Psoas muscle (tissue), 7 donors: ENCODE measurements at regions not wholly inside any gene's neighbourhood (a gene's known extent, or its start where the extent isn't known, plus 50 kb on each side); places are given as distances from the start of the nearest gene placed in this dataset.

Source experiments
- ATAC-seq, 4 donors: fragments of 200-7000 bp; cut with Tn5 transposase; one replicate each; pipeline ENCODE4 v1.9.1; 2020; ENCODE audit warnings: moderate library complexity in 3 of 4, mild to moderate bottlenecking in 2 of 4
- DNase-seq, 2 donors: peaks; one replicate each; pipeline ENCODE4 v3.0.0-alpha.2; 2020
- H3K27ac ChIP-seq: fragments of 200-600 bp; one replicate; pipeline ENCODE4 v1.8.0; 2022
- H3K27me3 ChIP-seq, 3 donors: fragments of 200-600 bp in 1 of 3; one replicate each; pipeline versions ENCODE4 v1.6.1 to v1.8.0; 2013 to 2022; ENCODE audit warnings: low read length in 2 of 3, mild to moderate bottlenecking in 2 of 3, moderate library complexity in 1 of 3; ENCODE audit not compliant: insufficient read depth in 3 of 3
- H3K36me3 ChIP-seq, 2 donors: fragments of 200-600 bp in 1 of 2; one replicate each; pipeline versions ENCODE4 v1.6.1 to v1.8.0; 2013 to 2022; ENCODE audit warnings: low read depth in 1 of 2, mild to moderate bottlenecking in 1 of 2, moderate library complexity in 1 of 2; ENCODE audit not compliant: insufficient read depth in 1 of 2
- H3K4me1 ChIP-seq: fragments of 200-600 bp; one replicate; pipeline ENCODE4 v1.8.0; 2022
- H3K4me3 ChIP-seq: fragments of 200-600 bp; one replicate; pipeline ENCODE4 v1.8.0; 2022; ENCODE audit warnings: mild to moderate bottlenecking
- H3K9me3 ChIP-seq: fragments of 200-600 bp; one replicate; pipeline ENCODE4 v1.8.0; 2022
- WGBS, 3 donors: extraction: QIAGEN DNeasy Blood & Tissue Kit; methylation state at CpG; one replicate each; pipeline versions ENCODE4 v1.1.6 to v1.1.7; 2013; 5-methylcytosine and 5-hydroxymethylcytosine counted together
- intact Hi-C, 2 donors: fragments of 100-400 bp; cut with DNase I; formaldehyde crosslinking; loops; one replicate each; pipeline versions ENCODE4 v1.11.0 to v1.14.2; 2022
- TF ChIP-seq, protein P1 (sequence below): fragments of 200-600 bp; IDR thresholded peaks from one replicate; pipeline ENCODE4 v1.8.0; 2022; ENCODE audit warnings: antibody characterized with exemption
- donor health status: healthy with polysubstance abuse.
- donor health status: DM: no; HTN: no; CAD: no; lungs with moderate emphysema.
- donor health status: Bipolar disorder and iron deficiency.
- donor health status: healthy.
- donor health status: DM: yes; HTN: yes; CAD: no.
- donor health status: DM: no; HTN: no; CAD: no.
- donor health status: DM: yes; HTN: yes; CAD: no.

DNA sequence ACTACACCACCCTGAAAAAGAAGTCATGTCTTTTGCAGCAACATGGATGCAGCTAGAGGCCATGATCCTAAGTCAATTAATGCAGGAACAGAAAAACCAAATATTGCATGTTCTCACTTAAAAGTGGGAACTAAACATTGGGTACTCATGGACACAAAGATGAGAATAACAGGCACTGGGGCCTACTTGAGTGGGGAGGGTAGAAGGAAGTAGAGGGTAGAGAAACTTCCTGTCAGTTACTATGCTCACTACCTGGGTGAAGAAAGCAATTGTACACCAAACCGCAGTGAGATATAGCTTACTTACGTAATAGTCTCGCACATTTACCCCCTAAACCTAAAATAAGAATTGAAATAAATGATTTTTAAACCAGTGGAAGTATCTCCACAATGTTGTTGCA, 480.5 kb upstream of the ARRDC4 start:
- H3K4me3 ChIP-seq: no peak overlapping the region
- ATAC-seq (no peak), DNase-seq (no peak)
- TF ChIP-seq, protein P1, sequence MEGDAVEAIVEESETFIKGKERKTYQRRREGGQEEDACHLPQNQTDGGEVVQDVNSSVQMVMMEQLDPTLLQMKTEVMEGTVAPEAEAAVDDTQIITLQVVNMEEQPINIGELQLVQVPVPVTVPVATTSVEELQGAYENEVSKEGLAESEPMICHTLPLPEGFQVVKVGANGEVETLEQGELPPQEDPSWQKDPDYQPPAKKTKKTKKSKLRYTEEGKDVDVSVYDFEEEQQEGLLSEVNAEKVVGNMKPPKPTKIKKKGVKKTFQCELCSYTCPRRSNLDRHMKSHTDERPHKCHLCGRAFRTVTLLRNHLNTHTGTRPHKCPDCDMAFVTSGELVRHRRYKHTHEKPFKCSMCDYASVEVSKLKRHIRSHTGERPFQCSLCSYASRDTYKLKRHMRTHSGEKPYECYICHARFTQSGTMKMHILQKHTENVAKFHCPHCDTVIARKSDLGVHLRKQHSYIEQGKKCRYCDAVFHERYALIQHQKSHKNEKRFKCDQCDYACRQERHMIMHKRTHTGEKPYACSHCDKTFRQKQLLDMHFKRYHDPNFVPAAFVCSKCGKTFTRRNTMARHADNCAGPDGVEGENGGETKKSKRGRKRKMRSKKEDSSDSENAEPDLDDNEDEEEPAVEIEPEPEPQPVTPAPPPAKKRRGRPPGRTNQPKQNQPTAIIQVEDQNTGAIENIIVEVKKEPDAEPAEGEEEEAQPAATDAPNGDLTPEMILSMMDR: no peak
- 86 to 100% (median 97%) methylated on average over 3 of the region's 3 CpGs for WGBS, 3 donors
- peaks cover 10% of the 10 kb centered on the region for H3K9me3 ChIP-seq
- intact Hi-C loops: no loop called here
- H3K36me3 ChIP-seq: no peaks in the 10 kb centered on the region
- no peaks in the 10 kb centered on the region for H3K27me3 ChIP-seq
- H3K4me1 ChIP-seq: no peaks in the 10 kb centered on the region
- no peak overlapping the region for H3K27ac ChIP-seq

DNA sequence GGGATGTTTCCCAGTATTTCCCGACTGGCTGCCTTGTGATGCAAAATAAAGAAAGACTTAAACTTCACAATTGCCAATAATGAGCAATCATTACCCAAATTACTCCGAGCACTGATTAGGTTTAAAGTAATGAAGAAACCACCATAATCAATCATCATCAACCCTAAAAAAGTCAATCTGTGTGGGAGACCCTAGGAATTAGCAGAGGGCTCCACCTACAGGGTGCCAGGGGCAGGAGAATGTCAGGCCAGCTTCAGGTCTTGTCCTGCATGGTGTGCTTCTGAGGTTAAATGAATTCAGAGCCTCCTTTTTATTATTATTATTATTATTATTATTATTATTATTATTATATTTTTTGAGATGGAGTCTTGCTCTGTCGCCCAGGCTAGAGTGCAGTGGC, 478.0 kb upstream of the ARRDC4 start:
- no peak overlapping the region for H3K27ac ChIP-seq
- no peaks in the 10 kb centered on the region for H3K4me1 ChIP-seq
- no peaks in the 10 kb centered on the region for H3K27me3 ChIP-seq
- DNase-seq (no peak), ATAC-seq (no peak)
- WGBS, 3 donors: 38 to 41% (median 40%) methylated on average over 3 of the region's 3 CpGs
- H3K36me3 ChIP-seq: no peaks in the 10 kb centered on the region
- peaks cover 10% of the 10 kb centered on the region for H3K9me3 ChIP-seq
- no peak overlapping the region for H3K4me3 ChIP-seq
- intact Hi-C loops: no loop called here
- TF ChIP-seq, protein P1: no peak

DNA sequence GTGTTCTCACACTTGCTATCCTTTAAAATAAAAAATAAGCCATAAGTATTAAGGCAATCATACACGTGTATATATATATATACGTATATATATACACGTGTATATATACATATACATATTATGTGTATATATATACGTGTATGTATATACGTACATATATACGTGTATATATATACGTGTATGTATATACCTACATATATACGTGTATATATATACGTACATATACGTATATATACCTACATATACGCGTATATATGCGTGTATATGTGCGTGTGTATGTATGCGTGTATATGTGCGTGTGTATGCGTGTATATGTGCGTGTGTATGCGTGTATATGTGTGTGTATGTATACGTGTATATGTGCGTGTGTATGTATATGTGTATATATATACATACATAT, 477.3 kb upstream of the ARRDC4 start:
- intact Hi-C loops: no loop called here
- H3K27ac ChIP-seq: no peak overlapping the region
- ATAC-seq (no peak), DNase-seq (no peak)
- TF ChIP-seq, protein P1: no peak
- no peaks in the 10 kb centered on the region for H3K36me3 ChIP-seq
- 91 to 95% (median 93%) methylated on average over 21 of the region's 21 CpGs for WGBS, 3 donors
- H3K4me1 ChIP-seq: no peaks in the 10 kb centered on the region
- H3K9me3 ChIP-seq: peaks cover 10% of the 10 kb centered on the region
- H3K27me3 ChIP-seq: no peaks in the 10 kb centered on the region
- H3K4me3 ChIP-seq: no peak overlapping the region

DNA sequence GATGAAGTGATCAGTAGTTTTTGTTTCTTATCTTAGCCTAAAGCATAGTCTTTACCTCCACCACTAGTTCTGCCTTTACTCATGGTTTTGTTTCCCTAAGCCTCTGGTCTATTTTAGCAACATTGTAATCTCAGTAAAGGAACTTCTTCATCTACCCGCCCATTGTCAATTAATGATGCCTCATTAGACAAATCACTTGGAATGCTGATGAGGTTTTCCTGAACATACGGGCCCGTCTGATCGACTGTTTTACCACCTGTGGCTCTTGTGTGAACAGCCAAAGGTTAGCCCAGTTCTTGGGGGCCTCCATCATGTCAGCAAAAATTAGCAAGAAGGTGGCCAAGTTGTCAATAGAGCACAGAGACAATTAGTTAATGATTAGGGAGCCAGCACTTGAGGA, 470.1 kb upstream of the ARRDC4 start:
- intact Hi-C loops: no loop called here
- no peak for ATAC-seq
- no peak overlapping the region for H3K27ac ChIP-seq

DNA sequence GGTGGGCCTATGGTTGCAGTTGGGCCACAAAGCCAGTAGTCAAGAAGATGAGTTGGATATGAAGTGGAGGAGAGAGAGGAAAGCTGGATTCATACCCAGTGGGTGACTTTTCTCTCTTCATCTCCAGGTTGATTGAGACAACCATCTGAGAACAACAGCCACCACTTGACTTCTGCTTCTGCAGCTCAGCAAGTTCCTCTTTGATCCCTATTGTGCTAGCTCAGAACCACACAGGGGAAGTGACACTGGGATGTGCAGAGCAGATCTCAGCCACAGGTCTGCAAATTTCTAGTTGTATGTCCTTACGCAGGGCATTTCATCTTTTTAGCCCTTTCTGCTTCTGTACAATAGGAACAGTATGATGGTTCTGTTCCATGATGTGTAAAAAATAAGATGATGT, 459.2 kb upstream of the ARRDC4 start:
- 91 to 96% (median 93%) methylated on average over 1 of the region's 1 CpG for WGBS, 3 donors
- no peaks in the 10 kb centered on the region for H3K4me1 ChIP-seq
- ATAC-seq: no peak

More for the DNA sequence above, 470.1 kb upstream of the ARRDC4 start:
- no peaks in the 10 kb centered on the region for H3K27me3 ChIP-seq
- no peak overlapping the region for H3K4me3 ChIP-seq
- H3K4me1 ChIP-seq: no peaks in the 10 kb centered on the region
- TF ChIP-seq, protein P1: no peak
- H3K9me3 ChIP-seq: no peaks in the 10 kb centered on the region
- WGBS, 3 donors: 61 to 73% (median 71%) methylated on average over 4 of the region's 4 CpGs
- no peaks in the 10 kb centered on the region for H3K36me3 ChIP-seq
- DNase-seq: no peak

More for the DNA sequence above, 459.2 kb upstream of the ARRDC4 start:
- Histone ChIP-seq H3K27ac (no peak overlapping the region), H3K4me3 (no peak overlapping the region), H3K27me3 (no peaks in the 10 kb centered on the region), H3K9me3 (no peaks in the 10 kb centered on the region), H3K36me3 (no peaks in the 10 kb centered on the region)
- no peak for DNase-seq
- TF ChIP-seq, protein P1: no peak
- intact Hi-C loops: no loop called here
